HepG2 (cell line): ENCODE measurements at regions not wholly inside any gene's neighbourhood (a gene's known extent, or its start where the extent isn't known, plus 50 kb on each side); places are given as distances from the start of the nearest gene placed in this dataset.

Experiments used
- ATAC-seq: fragments of 200-7000 bp; cut with Tn5 transposase; 3 replicates; pipeline ENCODE4 v1.9.1; 2020; ENCODE audit warnings: mild to moderate bottlenecking, moderate library complexity
- BruUV-seq: library from RNA; stranded (reverse); fragments of 400-500 nt; replicated peaks from 2 replicates; lab custom pipeline; 2021; lab: Mats Ljungman, UMichigan
- CTCF ChIA-PET: fragments of 300-600 bp; formaldehyde crosslinking; extraction: SDS; loops from one replicate; lab custom pipeline; 2021; ENCODE audit warnings: low total read pairs, inconsistent platforms, low intra/inter-chr PET ratio; lab: Yijun Ruan, JAX
- POLR2A ChIA-PET: fragments of 350-600 bp; sonication (Branson Sonifier 250); formaldehyde crosslinking; loops from one replicate; lab custom pipeline; 2020; ENCODE audit warnings: antibody characterized with exemption, inconsistent platforms; lab: Yijun Ruan, JAX
- DNase-seq: peaks from one replicate; pipeline ENCODE4 v3.0.0-alpha.2; 2015; ENCODE audit warnings: low spot score
- FAIRE-seq: peaks from 3 replicates; lab custom pipeline; 2011; peaks lifted over from hg19 to GRCh38; lab: Jason Lieb, UNC
- H2AFZ ChIP-seq: one replicate; pipeline ENCODE4 v1.6.1; 2011; ENCODE audit warnings: low read length, inconsistent platforms
- H3K27ac ChIP-seq: fragments of 300-600 bp; 3 replicates; pipeline ENCODE4 v1.8.0; 2011; ENCODE audit warnings: mixed run types, mild to moderate bottlenecking, mixed read lengths, low read length, inconsistent platforms; ENCODE audit not compliant: insufficient read depth; ENCODE audit errors: extremely low read length
- H3K27me3 ChIP-seq, 2 experiments: fragments of 200-600 bp in 1 of 2; 2 replicates in 1 of 2; 3 replicates in 1 of 2; pipeline versions ENCODE4 v1.6.0 to v1.8.0; 2011; ENCODE audit warnings: low read length in 2 of 2, mild to moderate bottlenecking in 2 of 2, moderate library complexity in 2 of 2, inconsistent platforms in 1 of 2; ENCODE audit not compliant: insufficient read depth in 2 of 2, control insufficient read depth in 1 of 2
- H3K36me3 ChIP-seq, 2 experiments: fragments of 200-600 bp in 1 of 2; replicated peaks in 1 of 2; 2 replicates in 1 of 2; 3 replicates in 1 of 2; pipeline versions ENCODE4 v1.5.1 to v1.8.0; 2011; ENCODE audit warnings: low read length in 2 of 2, inconsistent platforms in 1 of 2; ENCODE audit not compliant: insufficient read depth in 2 of 2, control insufficient read depth in 1 of 2
- H3K4me1 ChIP-seq: 2 replicates; pipeline ENCODE4 v1.5.1; 2012; ENCODE audit warnings: low read length, inconsistent platforms; ENCODE audit not compliant: insufficient read depth
- H3K4me2 ChIP-seq: 2 replicates; pipeline ENCODE4 v1.6.0; 2011; ENCODE audit warnings: low read depth, low read length, inconsistent platforms
- H3K4me3 ChIP-seq, 3 experiments: fragments of 200-600 bp in 1 of 3; sonication (generic), shearing (Covaris generic) in 1 of 3; replicated peaks in 1 of 3; 2 replicates each; pipeline ENCODE4 v1.5.1; 2011 to 2016; ENCODE audit warnings: low read length in 3 of 3, inconsistent platforms in 2 of 3, low read depth in 2 of 3, mild to moderate bottlenecking in 2 of 3, control low read depth in 1 of 3, mixed read lengths in 1 of 3; ENCODE audit not compliant: insufficient read depth in 1 of 3
- H3K79me2 ChIP-seq: one replicate; pipeline ENCODE4 v1.6.1; 2011; ENCODE audit warnings: low read length, inconsistent platforms; ENCODE audit not compliant: insufficient read depth
- H3K9ac ChIP-seq: 2 replicates; pipeline ENCODE4 v1.6.0; 2011; ENCODE audit warnings: mild to moderate bottlenecking, low read depth, low read length, inconsistent platforms; ENCODE audit not compliant: insufficient read depth
- H3K9me3 ChIP-seq: 2 replicates; pipeline ENCODE4 v1.5.1; 2012; ENCODE audit warnings: mild to moderate bottlenecking, low read length
- H4K20me1 ChIP-seq: 2 replicates; pipeline ENCODE4 v1.6.0; 2011; ENCODE audit warnings: inconsistent platforms, mild to moderate bottlenecking, low read length, moderate library complexity; ENCODE audit not compliant: insufficient read depth
- ARNTL ChIP-seq: sonication (generic); formaldehyde crosslinking; IDR thresholded peaks from 2 replicates; pipeline ENCODE4 v1.4.0; 2020; ENCODE audit warnings: mild to moderate bottlenecking, missing genetic modification reagents
- BRCA1 ChIP-seq: sonication (generic); formaldehyde crosslinking; IDR thresholded peaks from 2 replicates; pipeline ENCODE4 v1.4.0; 2020; ENCODE audit warnings: missing genetic modification reagents
- BRD4 ChIP-seq: sonication (generic); formaldehyde crosslinking; IDR thresholded peaks from 2 replicates; pipeline ENCODE4 v1.4.0; 2020; ENCODE audit warnings: missing genetic modification reagents
- CENPX ChIP-seq: sonication (generic); formaldehyde crosslinking; IDR thresholded peaks from 2 replicates; pipeline ENCODE4 v1.9.0; 2021; ENCODE audit warnings: mild to moderate bottlenecking, missing genetic modification reagents, moderate library complexity
- JUND ChIP-seq: sonication (generic); formaldehyde crosslinking; IDR thresholded peaks from 2 replicates; pipeline ENCODE4 v1.8.0; 2022; ENCODE audit warnings: mild to moderate bottlenecking, missing genetic modification reagents
- MAFG ChIP-seq: sonication (generic); formaldehyde crosslinking; IDR thresholded peaks from 2 replicates; pipeline ENCODE4 v1.5.1; 2020; ENCODE audit warnings: mild to moderate bottlenecking, missing genetic modification reagents
- NR1H2 ChIP-seq: sonication (generic); formaldehyde crosslinking; IDR thresholded peaks from 2 replicates; pipeline ENCODE4 v1.8.1; 2022; ENCODE audit warnings: low read depth, missing genetic modification reagents, borderline replicate concordance
- NR2F1 ChIP-seq, 2 experiments: fragments of 450-650 bp in 1 of 2; formaldehyde crosslinking in 1 of 2; IDR thresholded peaks; 2 replicates each; pipeline versions ENCODE4 v1.5.0 to v1.6.1; 2016 to 2020; ENCODE audit warnings: mild to moderate bottlenecking in 1 of 2, missing compliant biosample characterization in 1 of 2, missing genetic modification reagents in 1 of 2, moderate library complexity in 1 of 2
- PHF20 ChIP-seq: sonication (generic); formaldehyde crosslinking; IDR thresholded peaks from 2 replicates; pipeline ENCODE4 v1.5.0; 2020; ENCODE audit warnings: mild to moderate bottlenecking, missing genetic modification reagents
- ZBTB37 ChIP-seq: sonication (generic); formaldehyde crosslinking; IDR thresholded peaks from 2 replicates; pipeline ENCODE4 v1.4.0; 2020; ENCODE audit warnings: mild to moderate bottlenecking, missing genetic modification reagents
- ZFAT ChIP-seq: sonication (generic); formaldehyde crosslinking; conservative IDR thresholded peaks from 2 replicates; pipeline ENCODE4 v1.8.1; 2023; ENCODE audit warnings: missing genetic modification reagents, inconsistent platforms
- ZFP37 ChIP-seq: sonication (generic); formaldehyde crosslinking; IDR thresholded peaks from 2 replicates; pipeline ENCODE4 v1.4.0; 2020; ENCODE audit warnings: missing genetic modification reagents, borderline replicate concordance
- ZNF616 ChIP-seq: sonication (generic); formaldehyde crosslinking; IDR thresholded peaks from 2 replicates; pipeline ENCODE4 v1.5.0; 2020; ENCODE audit warnings: low read depth, mild to moderate bottlenecking, missing genetic modification reagents
- WGBS: methylation state at CpG from one replicate; pipeline ENCODE4 v1.1.6; 2017; ENCODE audit warnings: low lambda C conversion rate; 5-methylcytosine and 5-hydroxymethylcytosine counted together
- in situ Hi-C: cut with HindIII; loops from 2 replicates; pipeline ENCODE4 v1.10.0; 2017; ENCODE audit warnings: low pct_unique_long_range_greater_than_20kb; ENCODE audit not compliant: extremely low pct_ligation_motif_present
- intact Hi-C: fragments of 100-400 bp; cut with micrococcal nuclease; formaldehyde crosslinking; loops from one replicate; pipeline ENCODE4 v1.10.0; 2022; ENCODE audit not compliant: unreplicated experiment
- TF ChIP-seq, protein P1 (sequence below): sonication (generic); formaldehyde crosslinking; IDR thresholded peaks from 2 replicates; pipeline ENCODE4 v1.4.0; 2020; ENCODE audit warnings: missing genetic modification reagents

DNA sequence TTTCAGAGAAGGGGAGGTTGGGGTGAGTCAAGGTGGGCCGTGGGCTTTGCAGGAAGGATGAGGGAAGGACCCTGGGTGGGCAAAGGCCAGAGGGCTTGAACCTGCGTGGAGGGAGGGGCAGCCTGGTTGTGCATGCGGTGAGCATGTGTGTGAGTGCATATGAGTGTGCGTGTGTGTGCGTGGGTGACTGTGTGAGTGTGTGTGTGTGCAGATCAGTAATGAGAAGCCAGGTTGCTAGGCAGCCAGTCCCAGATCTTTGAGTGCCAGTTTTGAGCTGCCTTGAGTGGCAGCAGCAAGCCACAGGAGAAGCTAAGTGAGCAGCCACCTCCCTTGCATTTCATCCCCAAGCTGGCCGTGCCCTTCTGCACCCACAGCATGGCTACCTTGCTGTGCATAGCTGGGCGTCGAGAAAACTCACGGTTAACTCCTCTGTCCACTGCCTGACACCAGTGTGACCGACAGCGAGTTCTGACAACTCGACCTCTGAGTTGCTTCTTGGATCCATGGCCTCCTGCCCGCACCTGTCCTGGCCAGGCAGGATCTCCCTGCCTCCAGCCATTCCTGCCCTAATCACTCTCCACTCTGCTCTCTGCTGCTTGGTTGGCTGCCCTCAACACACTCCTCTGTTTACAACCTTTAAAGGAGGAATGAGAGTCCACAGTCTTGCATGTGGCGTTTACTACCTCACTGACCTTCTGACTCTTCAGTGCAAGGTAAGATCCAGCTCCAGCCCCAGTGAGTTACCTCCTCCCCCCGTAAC, 775.4 kb downstream of the TYW1 start:
- no peak for FAIRE-seq
- Histone ChIP-seq H3K4me3 (no peak overlapping the region), H3K4me2 (peak overlapping the region; percentile 24; the same call in 1 of the 2 replicates), H4K20me1 (no peaks in the 10 kb centered on the region), H3K4me1 (peaks cover 10% of the 10 kb centered on the region), H3K79me2 (no peaks in the 10 kb centered on the region)
- in situ Hi-C loops = no loop called here
- POLR2A ChIA-PET = no interaction called here
- TF ChIP-seq ARNTL (CRISPR knock-in tag) = no peak
- no peak for TF ChIP-seq ZFP37 (CRISPR knock-in tag)
- TF ChIP-seq PHF20 (CRISPR knock-in tag) = no peak
- TF ChIP-seq JUND (CRISPR knock-in tag) = no peak
- TF ChIP-seq CENPX (CRISPR knock-in tag) = no peak
- TF ChIP-seq ZNF616 (CRISPR knock-in tag) = no peak
- TF ChIP-seq, all 625 proteins: peak for 0
- DNase-seq = no peak
- intact Hi-C loops = no loop called here
- Histone ChIP-seq H3K36me3 (no peaks in the 10 kb centered on the region), H3K9me3 (no peaks in the 10 kb centered on the region), H3K27me3 (no peaks in the 10 kb centered on the region), H2AFZ (no peak overlapping the region), H3K27ac (no peak overlapping the region), H3K9ac (no peak overlapping the region)
- CTCF ChIA-PET = no interaction called here
- 31% methylated on average over 10 of the region's 15 CpGs for WGBS
- BruUV-seq = no TSS peak
- ATAC-seq = peak; percentile 72

DNA sequence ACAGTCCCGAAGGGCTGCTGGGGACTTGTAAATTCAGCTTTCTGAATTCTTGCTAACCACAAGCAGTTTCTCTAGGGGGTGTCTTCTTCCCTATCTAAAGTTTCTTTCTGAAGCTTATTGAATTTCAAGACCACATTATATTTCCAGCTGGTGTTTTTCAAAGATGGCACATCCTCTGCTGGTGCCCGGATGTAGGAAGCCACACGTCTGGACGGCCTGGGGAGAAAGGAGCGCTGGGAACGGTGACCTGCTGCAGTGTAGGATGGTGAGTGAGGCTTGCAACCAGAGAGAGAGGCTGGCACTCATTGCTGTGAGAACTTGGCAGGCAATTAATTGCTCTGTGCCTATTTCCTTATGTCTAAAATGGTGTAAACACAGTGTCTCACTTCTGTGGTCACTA, 776.4 kb downstream of the TYW1 start:
- H3K4me2 ChIP-seq = no peak overlapping the region
- H3K79me2 ChIP-seq = no peaks in the 10 kb centered on the region
- intact Hi-C loops = no loop called here
- 66% methylated on average over 6 of the region's 6 CpGs for WGBS
- ChIA-PET CTCF (no interaction called here), POLR2A (no interaction called here)
- BruUV-seq = no TSS peak
- H3K9me3 ChIP-seq = no peaks in the 10 kb centered on the region
- H3K27ac ChIP-seq = no peak overlapping the region
- H3K36me3 ChIP-seq = no peaks in the 10 kb centered on the region
- H3K4me1 ChIP-seq = peaks cover 10% of the 10 kb centered on the region
- no peaks in the 10 kb centered on the region for H3K27me3 ChIP-seq
- no peak for ATAC-seq
- no peak for FAIRE-seq
- DNase-seq = no peak
- in situ Hi-C loops = no loop called here
- H2AFZ ChIP-seq = no peak overlapping the region
- H3K9ac ChIP-seq = no peak overlapping the region
- no peaks in the 10 kb centered on the region for H4K20me1 ChIP-seq
- H3K4me3 ChIP-seq = no peak overlapping the region
- TF ChIP-seq ZBTB37 (no peak), NR1H2 (CRISPR knock-in tag) (no peak), BRD4 (CRISPR knock-in tag) (no peak), NR2F1 (CRISPR knock-in tag; IDR thresholded peaks at IDR 0.05) (no peak), ZFAT (CRISPR knock-in tag) (no peak), BRCA1 (no peak), MAFG (CRISPR knock-in tag) (no peak)
- TF ChIP-seq, protein P1, sequence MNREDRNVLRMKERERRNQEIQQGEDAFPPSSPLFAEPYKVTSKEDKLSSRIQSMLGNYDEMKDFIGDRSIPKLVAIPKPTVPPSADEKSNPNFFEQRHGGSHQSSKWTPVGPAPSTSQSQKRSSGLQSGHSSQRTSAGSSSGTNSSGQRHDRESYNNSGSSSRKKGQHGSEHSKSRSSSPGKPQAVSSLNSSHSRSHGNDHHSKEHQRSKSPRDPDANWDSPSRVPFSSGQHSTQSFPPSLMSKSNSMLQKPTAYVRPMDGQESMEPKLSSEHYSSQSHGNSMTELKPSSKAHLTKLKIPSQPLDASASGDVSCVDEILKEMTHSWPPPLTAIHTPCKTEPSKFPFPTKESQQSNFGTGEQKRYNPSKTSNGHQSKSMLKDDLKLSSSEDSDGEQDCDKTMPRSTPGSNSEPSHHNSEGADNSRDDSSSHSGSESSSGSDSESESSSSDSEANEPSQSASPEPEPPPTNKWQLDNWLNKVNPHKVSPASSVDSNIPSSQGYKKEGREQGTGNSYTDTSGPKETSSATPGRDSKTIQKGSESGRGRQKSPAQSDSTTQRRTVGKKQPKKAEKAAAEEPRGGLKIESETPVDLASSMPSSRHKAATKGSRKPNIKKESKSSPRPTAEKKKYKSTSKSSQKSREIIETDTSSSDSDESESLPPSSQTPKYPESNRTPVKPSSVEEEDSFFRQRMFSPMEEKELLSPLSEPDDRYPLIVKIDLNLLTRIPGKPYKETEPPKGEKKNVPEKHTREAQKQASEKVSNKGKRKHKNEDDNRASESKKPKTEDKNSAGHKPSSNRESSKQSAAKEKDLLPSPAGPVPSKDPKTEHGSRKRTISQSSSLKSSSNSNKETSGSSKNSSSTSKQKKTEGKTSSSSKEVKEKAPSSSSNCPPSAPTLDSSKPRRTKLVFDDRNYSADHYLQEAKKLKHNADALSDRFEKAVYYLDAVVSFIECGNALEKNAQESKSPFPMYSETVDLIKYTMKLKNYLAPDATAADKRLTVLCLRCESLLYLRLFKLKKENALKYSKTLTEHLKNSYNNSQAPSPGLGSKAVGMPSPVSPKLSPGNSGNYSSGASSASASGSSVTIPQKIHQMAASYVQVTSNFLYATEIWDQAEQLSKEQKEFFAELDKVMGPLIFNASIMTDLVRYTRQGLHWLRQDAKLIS (CRISPR knock-in tag) = no peak
